ENCODE measurements at regions not wholly inside any gene's neighbourhood (a gene's known extent, or its start where the extent isn't known, plus 50 kb on each side); places are given as distances from the start of the nearest gene placed in this dataset.
"Not testable (repeated sequence)": the region's sequence is repeated elsewhere in the genome, so short reads cannot be mapped to it uniquely, and the experiment has no call there.

GRCh38 chr10:130715686-130716670, 579.8 kb downstream of the GLRX3 start:
- no peak for ATAC-seq
- BruUV-seq (replicated peaks), result no TSS peak

GRCh38 chr10:130717083-130717482, 580.9 kb downstream of the GLRX3 start:
- TF ChIP-seq TCF7L2 (IDR thresholded peaks at IDR 0.05; ENCODE audit: low read depth, low read length) (no peak), SIN3A (IDR thresholded peaks at IDR 0.05; ENCODE audit: borderline replicate concordance, insufficient read depth, low read depth, low read length) (no peak), REST (IDR thresholded peaks at IDR 0.05; ENCODE audit: insufficient read depth in 1 of 2, low read depth in 2 of 2, low read length in 1 of 2) (no peak), POLR2AphosphoS5 (IDR thresholded peaks at IDR 0.05; ENCODE audit: low read depth, low read length) (no peak)
- TF ChIP-seq, protein P1, sequence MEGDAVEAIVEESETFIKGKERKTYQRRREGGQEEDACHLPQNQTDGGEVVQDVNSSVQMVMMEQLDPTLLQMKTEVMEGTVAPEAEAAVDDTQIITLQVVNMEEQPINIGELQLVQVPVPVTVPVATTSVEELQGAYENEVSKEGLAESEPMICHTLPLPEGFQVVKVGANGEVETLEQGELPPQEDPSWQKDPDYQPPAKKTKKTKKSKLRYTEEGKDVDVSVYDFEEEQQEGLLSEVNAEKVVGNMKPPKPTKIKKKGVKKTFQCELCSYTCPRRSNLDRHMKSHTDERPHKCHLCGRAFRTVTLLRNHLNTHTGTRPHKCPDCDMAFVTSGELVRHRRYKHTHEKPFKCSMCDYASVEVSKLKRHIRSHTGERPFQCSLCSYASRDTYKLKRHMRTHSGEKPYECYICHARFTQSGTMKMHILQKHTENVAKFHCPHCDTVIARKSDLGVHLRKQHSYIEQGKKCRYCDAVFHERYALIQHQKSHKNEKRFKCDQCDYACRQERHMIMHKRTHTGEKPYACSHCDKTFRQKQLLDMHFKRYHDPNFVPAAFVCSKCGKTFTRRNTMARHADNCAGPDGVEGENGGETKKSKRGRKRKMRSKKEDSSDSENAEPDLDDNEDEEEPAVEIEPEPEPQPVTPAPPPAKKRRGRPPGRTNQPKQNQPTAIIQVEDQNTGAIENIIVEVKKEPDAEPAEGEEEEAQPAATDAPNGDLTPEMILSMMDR (IDR thresholded peaks at IDR 0.05), result no peak
- Histone ChIP-seq H3K4me1 (ENCODE audit: control insufficient read depth, insufficient read depth, low read length) (no peaks in the 10 kb centered on the region), H3K9me3 (ENCODE audit: control insufficient read depth, insufficient read depth, low read depth, low read length) (no peaks in the 10 kb centered on the region), H3K27ac (ENCODE audit: low read length) (no peak overlapping the region), H3K36me3 (ENCODE audit: control insufficient read depth, insufficient read depth, low read length) (no peaks in the 10 kb centered on the region), H3K27me3 (ENCODE audit: control insufficient read depth, insufficient read depth, low read length) (no peaks in the 10 kb centered on the region; the same call in 1 of the 2 replicates), H3K4me3 (ENCODE audit: low read depth in 2 of 2, low read length in 2 of 2) (no peak overlapping the region)
- BruUV-seq (replicated peaks), result no TSS peak
- ATAC-seq (no peak), DNase-seq (ENCODE audit: low read depth, low spot score) (no peak)
- CTCF ChIA-PET, result no interaction called here
- intact Hi-C loops (cut with micrococcal nuclease; ENCODE audit: unreplicated experiment) (no loop called here), in situ Hi-C loops (cut with HindIII; ENCODE audit: low pct_unique_long_range_greater_than_20kb, low sequenced_read_pairs) (no loop called here)
- POLR2A ChIA-PET, result interaction anchor here (0.5 kb wide), 1 partner anchor 702 kb away, joined by 3 read pairs; no protein-coding TSS in a partner anchor

More at GRCh38 chr10:130715686-130716670, 579.8 kb downstream of the GLRX3 start:
- DNase-seq (ENCODE audit: low read depth, low spot score), result no peak
- in situ Hi-C loops (cut with HindIII; ENCODE audit: low pct_unique_long_range_greater_than_20kb, low sequenced_read_pairs) (no loop called here), intact Hi-C loops (cut with micrococcal nuclease; ENCODE audit: unreplicated experiment) (no loop called here)
- TF ChIP-seq TCF7L2 (IDR thresholded peaks at IDR 0.05; ENCODE audit: low read depth, low read length) (no peak), POLR2AphosphoS5 (IDR thresholded peaks at IDR 0.05; ENCODE audit: low read depth, low read length) (no peak), SIN3A (IDR thresholded peaks at IDR 0.05; ENCODE audit: borderline replicate concordance, insufficient read depth, low read depth, low read length) (no peak), REST (IDR thresholded peaks at IDR 0.05; ENCODE audit: insufficient read depth in 1 of 2, low read depth in 2 of 2, low read length in 1 of 2) (no peak)
- TF ChIP-seq, protein P1 (IDR thresholded peaks at IDR 0.05), result no peak
- CTCF ChIA-PET, result no interaction called here
- Histone ChIP-seq H3K27ac (ENCODE audit: low read length) (no peak overlapping the region), H3K9me3 (ENCODE audit: control insufficient read depth, insufficient read depth, low read depth, low read length) (no peaks in the 10 kb centered on the region), H3K27me3 (ENCODE audit: control insufficient read depth, insufficient read depth, low read length) (peaks cover 2% of the 10 kb centered on the region), H3K4me1 (ENCODE audit: control insufficient read depth, insufficient read depth, low read length) (no peaks in the 10 kb centered on the region), H3K36me3 (ENCODE audit: control insufficient read depth, insufficient read depth, low read length) (no peaks in the 10 kb centered on the region), H3K4me3 (ENCODE audit: low read depth in 2 of 2, low read length in 2 of 2) (no peak overlapping the region)
- POLR2A ChIA-PET, result no interaction called here

DNA sequence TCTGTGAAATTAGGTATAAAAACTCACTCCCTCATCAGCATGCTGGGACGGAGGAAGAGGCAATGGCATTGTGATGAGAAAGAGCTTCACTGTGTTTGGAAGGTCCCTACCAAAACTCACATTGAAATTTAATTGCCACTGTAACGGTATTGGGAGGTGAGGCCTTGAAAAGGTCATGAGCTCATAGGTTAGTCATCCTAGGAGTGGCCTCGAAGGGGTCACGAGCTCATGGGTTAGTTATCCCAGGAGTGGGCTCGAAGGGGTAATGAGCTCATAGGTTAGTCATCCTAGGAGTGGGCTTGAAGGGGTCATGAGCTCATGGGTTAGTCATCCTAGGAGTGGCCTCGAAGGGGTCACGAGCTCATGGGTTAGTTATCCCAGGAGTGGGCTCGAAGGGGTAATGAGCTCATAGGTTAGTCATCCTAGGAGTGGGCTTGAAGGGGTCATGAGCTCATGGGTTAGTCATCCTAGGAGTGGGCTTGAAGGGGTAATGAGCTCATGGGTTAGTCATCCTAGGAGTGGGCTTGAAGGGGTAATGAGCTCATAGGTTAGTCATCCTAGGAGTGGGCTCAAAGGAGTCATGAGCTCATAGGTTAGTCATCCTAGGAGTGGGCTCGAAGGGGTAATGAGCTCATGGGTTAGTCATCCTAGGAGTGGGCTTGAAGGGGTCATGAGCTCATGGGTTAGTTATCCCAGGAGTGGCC, 582.7 kb downstream of the GLRX3 start:
- H3K4me1 ChIP-seq (ENCODE audit: control insufficient read depth, insufficient read depth, low read length); DNase-seq (ENCODE audit: low read depth, low spot score); H3K4me3 ChIP-seq (ENCODE audit: low read depth in 2 of 2, low read length in 2 of 2); H3K36me3 ChIP-seq (ENCODE audit: control insufficient read depth, insufficient read depth, low read length); in situ Hi-C loops (cut with HindIII; ENCODE audit: low pct_unique_long_range_greater_than_20kb, low sequenced_read_pairs); H3K27me3 ChIP-seq (ENCODE audit: control insufficient read depth, insufficient read depth, low read length); H3K9me3 ChIP-seq (ENCODE audit: control insufficient read depth, insufficient read depth, low read depth, low read length); BruUV-seq (replicated peaks); ATAC-seq; POLR2A ChIA-PET; CTCF ChIA-PET; H3K27ac ChIP-seq (ENCODE audit: low read length); intact Hi-C loops (cut with micrococcal nuclease; ENCODE audit: unreplicated experiment): not testable (repeated sequence)
